Neural cell (in vitro differentiated cells): ENCODE measurements at regions not wholly inside any gene's neighbourhood (a gene's known extent, or its start where the extent isn't known, plus 50 kb on each side); places are given as distances from the start of the nearest gene placed in this dataset.

Experiments
- POLR2AphosphoS5 ChIP-seq: IDR thresholded peaks from 2 replicates; pipeline ENCODE4 v1.6.1; 2012
- TF ChIP-seq, protein P1 (sequence below): fragments of 450-650 bp; IDR thresholded peaks from 2 replicates; pipeline ENCODE4 v1.5.1; 2014; ENCODE audit warnings: antibody characterized with exemption, mild to moderate bottlenecking, moderate library complexity; ENCODE audit not compliant: poor library complexity, severe bottlenecking

DNA sequence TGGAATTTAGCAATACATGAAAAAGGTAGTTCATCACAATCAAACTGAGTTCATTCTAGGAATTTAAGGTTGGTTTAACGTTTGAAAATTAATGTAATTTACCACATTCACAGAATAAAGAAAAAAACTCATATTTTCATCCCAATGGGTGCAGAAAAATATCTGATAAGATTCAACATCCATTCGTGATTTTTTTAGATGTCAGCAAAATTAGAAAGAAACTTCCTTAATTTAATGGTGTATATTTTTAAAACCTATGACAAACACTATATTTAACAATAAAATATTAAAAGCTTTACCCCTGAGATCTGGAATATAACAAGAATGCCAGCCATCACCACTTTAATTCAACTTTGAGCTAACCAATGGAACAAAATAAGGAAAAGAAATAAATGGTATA is 208.7 kb upstream of the CHAC2 start:
- TF ChIP-seq, protein P1, sequence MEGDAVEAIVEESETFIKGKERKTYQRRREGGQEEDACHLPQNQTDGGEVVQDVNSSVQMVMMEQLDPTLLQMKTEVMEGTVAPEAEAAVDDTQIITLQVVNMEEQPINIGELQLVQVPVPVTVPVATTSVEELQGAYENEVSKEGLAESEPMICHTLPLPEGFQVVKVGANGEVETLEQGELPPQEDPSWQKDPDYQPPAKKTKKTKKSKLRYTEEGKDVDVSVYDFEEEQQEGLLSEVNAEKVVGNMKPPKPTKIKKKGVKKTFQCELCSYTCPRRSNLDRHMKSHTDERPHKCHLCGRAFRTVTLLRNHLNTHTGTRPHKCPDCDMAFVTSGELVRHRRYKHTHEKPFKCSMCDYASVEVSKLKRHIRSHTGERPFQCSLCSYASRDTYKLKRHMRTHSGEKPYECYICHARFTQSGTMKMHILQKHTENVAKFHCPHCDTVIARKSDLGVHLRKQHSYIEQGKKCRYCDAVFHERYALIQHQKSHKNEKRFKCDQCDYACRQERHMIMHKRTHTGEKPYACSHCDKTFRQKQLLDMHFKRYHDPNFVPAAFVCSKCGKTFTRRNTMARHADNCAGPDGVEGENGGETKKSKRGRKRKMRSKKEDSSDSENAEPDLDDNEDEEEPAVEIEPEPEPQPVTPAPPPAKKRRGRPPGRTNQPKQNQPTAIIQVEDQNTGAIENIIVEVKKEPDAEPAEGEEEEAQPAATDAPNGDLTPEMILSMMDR, result no peak
- no peak for TF ChIP-seq POLR2AphosphoS5
